B cell (primary cell): ENCODE measurements at regions not wholly inside any gene's neighbourhood (a gene's known extent, or its start where the extent isn't known, plus 50 kb on each side); places are given as distances from the start of the nearest gene placed in this dataset.

ENCODE experiments used
- ATAC-seq: fragments of 200-7000 bp; cut with Tn5 transposase; one replicate; pipeline ENCODE4 v1.10.0; 2021; ENCODE audit warnings: low read depth, mild to moderate bottlenecking, moderate number of reproducible peaks, moderate library complexity
- CTCF ChIA-PET: fragments of 350-600 bp; sonication (Branson Sonifier 250); formaldehyde crosslinking; loops from one replicate; lab custom pipeline; 2021; ENCODE audit warnings: antibody characterized with exemption, inconsistent platforms; lab: Charles Lee
- POLR2A ChIA-PET: fragments of 350-600 bp; sonication (Branson Sonifier 250); formaldehyde crosslinking; loops from one replicate; lab custom pipeline; 2021; ENCODE audit warnings: antibody characterized with exemption; lab: Charles Lee
- DNase-seq: peaks from one replicate; pipeline ENCODE4 v3.0.0; 2013
- H2AFZ ChIP-seq: 2 replicates; pipeline ENCODE4 v1.6.1; 2012; ENCODE audit warnings: mild to moderate bottlenecking, low read depth, low read length; ENCODE audit not compliant: insufficient read depth, poor library complexity, severe bottlenecking
- H3K27ac ChIP-seq, 2 donors: 1 replicate in 1 of 2; 2 replicates in 1 of 2; pipeline ENCODE4 v1.5.1; 2012 to 2013; ENCODE audit warnings: low read length in 2 of 2, mild to moderate bottlenecking in 2 of 2, moderate library complexity in 1 of 2
- H3K27me3 ChIP-seq, 4 experiments: fragments of 200-600 bp in 1 of 4; sonication (generic) in 1 of 4; replicated peaks in 1 of 4; 1 replicate in 2 of 4; 2 replicates in 2 of 4; pipeline versions ENCODE4 v1.6.1 to v1.7.0; 2013 to 2016; ENCODE audit warnings: low read length in 3 of 4, mild to moderate bottlenecking in 2 of 4, mixed read lengths in 1 of 4, moderate library complexity in 1 of 4; ENCODE audit not compliant: insufficient read depth in 4 of 4, control insufficient read depth in 3 of 4; ENCODE audit errors: control extremely low read depth in 1 of 4
- H3K36me3 ChIP-seq, 2 experiments: replicated peaks in 1 of 2; 1 replicate in 1 of 2; 2 replicates in 1 of 2; pipeline versions ENCODE4 v1.6.1 to v1.7.1; 2013; ENCODE audit warnings: low read length in 1 of 2; ENCODE audit not compliant: insufficient read depth in 2 of 2, control insufficient read depth in 1 of 2; ENCODE audit errors: control extremely low read depth in 1 of 2, extremely low read depth in 1 of 2
- H3K4me1 ChIP-seq, 2 donors: fragments of 200-600 bp in 1 of 2; sonication (generic) in 1 of 2; 1 replicate in 1 of 2; 2 replicates in 1 of 2; pipeline versions ENCODE4 v1.5.1 to v1.6.1; 2013 to 2017; ENCODE audit warnings: low read length in 2 of 2; ENCODE audit not compliant: control insufficient read depth in 2 of 2, insufficient read depth in 2 of 2
- H3K4me2 ChIP-seq: replicated peaks from 2 replicates; pipeline ENCODE3; 2012; ENCODE audit warnings: mild to moderate bottlenecking, low read depth, low read length; ENCODE audit not compliant: poor library complexity, severe bottlenecking
- H3K4me3 ChIP-seq, 5 experiments: fragments of 200-600 bp in 1 of 5; sonication (generic) in 1 of 5; 1 replicate in 3 of 5; 2 replicates in 2 of 5; pipeline versions ENCODE4 v1.5.1 to v1.7.0; 2011 to 2016; ENCODE audit warnings: low read length in 4 of 5, mild to moderate bottlenecking in 4 of 5, low read depth in 2 of 5, control low read depth in 1 of 5, moderate library complexity in 1 of 5; ENCODE audit not compliant: insufficient read depth in 1 of 5; ENCODE audit errors: control extremely low read depth in 1 of 5, extremely low read depth in 1 of 5
- H3K79me2 ChIP-seq: fragments of 200-600 bp; sonication (generic); one replicate; pipeline ENCODE4 v1.6.0; 2016; ENCODE audit warnings: low read length; ENCODE audit not compliant: control insufficient read depth, insufficient read depth
- H3K9ac ChIP-seq: fragments of 200-600 bp; sonication (generic); 2 replicates; pipeline ENCODE4 v1.6.1; 2017; ENCODE audit warnings: mild to moderate bottlenecking, low read length, moderate library complexity
- H3K9me3 ChIP-seq, 3 donors: one replicate each; pipeline versions ENCODE4 v1.6.1 to v1.7.1; 2013; ENCODE audit warnings: low read length in 2 of 3; ENCODE audit not compliant: control insufficient read depth in 2 of 3, insufficient read depth in 1 of 3; ENCODE audit errors: control extremely low read depth in 1 of 3
- H4K20me1 ChIP-seq: 2 replicates; pipeline ENCODE4 v1.6.0; 2012; ENCODE audit warnings: mild to moderate bottlenecking, low read length; ENCODE audit not compliant: insufficient read depth, control insufficient read depth, poor library complexity, severe bottlenecking
- H3K27ac Mint-ChIP-seq: one replicate; pipeline ENCODE4 v1.8.0; 2021; ENCODE audit warnings: mixed read lengths
- H3K27me3 Mint-ChIP-seq: one replicate; pipeline ENCODE4 v1.8.0; 2021; ENCODE audit warnings: mixed read lengths
- H3K4me1 Mint-ChIP-seq: one replicate; pipeline ENCODE4 v1.8.0; 2021; ENCODE audit warnings: mixed read lengths
- H3K4me3 Mint-ChIP-seq: one replicate; pipeline ENCODE4 v1.8.0; 2021; ENCODE audit warnings: mixed read lengths
- H3K9me3 Mint-ChIP-seq: one replicate; pipeline ENCODE4 v1.8.0; 2022; ENCODE audit warnings: mixed read lengths; ENCODE audit not compliant: insufficient read depth
- EZH2 ChIP-seq: IDR thresholded peaks from 2 replicates; pipeline ENCODE4 v1.6.1; 2012; ENCODE audit warnings: borderline replicate concordance, low read depth, mild to moderate bottlenecking, moderate library complexity, low read length; ENCODE audit not compliant: insufficient read depth, poor library complexity, severe bottlenecking
- WGBS: methylation state at CpG from one replicate; pipeline ENCODE4 v1.1.5; 2013; ENCODE audit warnings: missing lambda C conversion rate; ENCODE audit not compliant: insufficient coverage; 5-methylcytosine and 5-hydroxymethylcytosine counted together
- intact Hi-C: fragments of 100-400 bp; cut with micrococcal nuclease; formaldehyde crosslinking; loops from one replicate; pipeline ENCODE4 v1.10.0; 2022
- TF ChIP-seq, protein P1 (sequence below): fragments of 200-600 bp; IDR thresholded peaks from one replicate; pipeline ENCODE4 v1.8.0; 2022; ENCODE audit warnings: antibody characterized with exemption, mild to moderate bottlenecking

GRCh38 chr12:61137677-61138414 lies 1122.4 kb upstream of the USP15 start:
- Histone ChIP-seq H3K4me1 (no peaks in the 10 kb centered on the region), H3K36me3 (no peaks in the 10 kb centered on the region), H3K4me3 (no peak overlapping the region), H3K9ac (no peak overlapping the region), H3K9me3 (no peaks in the 10 kb centered on the region), H3K27ac (no peak overlapping the region), H3K27me3 (no peaks in the 10 kb centered on the region), H3K4me2 (no peak overlapping the region), H3K79me2 (no peaks in the 10 kb centered on the region), H4K20me1 (no peaks in the 10 kb centered on the region), H2AFZ (no peak overlapping the region)
- no peaks in the 10 kb centered on the region for H3K4me1 Mint-ChIP-seq
- ATAC-seq (no peak), DNase-seq (no peak)
- peaks cover 2% of the 10 kb centered on the region for H3K9me3 Mint-ChIP-seq
- CTCF ChIA-PET = no interaction called here
- POLR2A ChIA-PET = no interaction called here
- H3K27ac Mint-ChIP-seq = no peak overlapping the region
- no peak overlapping the region for H3K4me3 Mint-ChIP-seq
- TF ChIP-seq EZH2 = no peak
- TF ChIP-seq, protein P1, sequence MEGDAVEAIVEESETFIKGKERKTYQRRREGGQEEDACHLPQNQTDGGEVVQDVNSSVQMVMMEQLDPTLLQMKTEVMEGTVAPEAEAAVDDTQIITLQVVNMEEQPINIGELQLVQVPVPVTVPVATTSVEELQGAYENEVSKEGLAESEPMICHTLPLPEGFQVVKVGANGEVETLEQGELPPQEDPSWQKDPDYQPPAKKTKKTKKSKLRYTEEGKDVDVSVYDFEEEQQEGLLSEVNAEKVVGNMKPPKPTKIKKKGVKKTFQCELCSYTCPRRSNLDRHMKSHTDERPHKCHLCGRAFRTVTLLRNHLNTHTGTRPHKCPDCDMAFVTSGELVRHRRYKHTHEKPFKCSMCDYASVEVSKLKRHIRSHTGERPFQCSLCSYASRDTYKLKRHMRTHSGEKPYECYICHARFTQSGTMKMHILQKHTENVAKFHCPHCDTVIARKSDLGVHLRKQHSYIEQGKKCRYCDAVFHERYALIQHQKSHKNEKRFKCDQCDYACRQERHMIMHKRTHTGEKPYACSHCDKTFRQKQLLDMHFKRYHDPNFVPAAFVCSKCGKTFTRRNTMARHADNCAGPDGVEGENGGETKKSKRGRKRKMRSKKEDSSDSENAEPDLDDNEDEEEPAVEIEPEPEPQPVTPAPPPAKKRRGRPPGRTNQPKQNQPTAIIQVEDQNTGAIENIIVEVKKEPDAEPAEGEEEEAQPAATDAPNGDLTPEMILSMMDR = no peak
- WGBS = 86% methylated on average over 1 of the region's 3 CpGs
- no peaks in the 10 kb centered on the region for H3K27me3 Mint-ChIP-seq
- intact Hi-C loops = no loop called here

DNA sequence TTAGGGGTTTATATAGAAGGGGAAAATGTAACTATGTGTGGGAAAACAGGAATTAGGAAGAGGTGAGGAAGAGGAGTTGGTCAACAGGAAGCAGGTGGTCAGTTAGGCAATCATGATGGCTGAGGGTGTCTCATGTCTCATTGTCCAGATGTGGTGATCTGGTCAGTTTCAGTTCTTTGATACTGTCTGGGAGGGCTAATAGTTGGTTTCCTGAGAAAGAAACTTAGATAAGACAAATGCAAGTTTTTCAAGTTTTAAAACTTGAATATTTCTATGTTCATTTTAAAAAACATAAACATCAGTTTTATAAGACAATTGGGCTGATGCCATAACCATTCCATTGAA lies 1121.8 kb upstream of the USP15 start:
- Mint-ChIP-seq H3K4me1 (no peaks in the 10 kb centered on the region), H3K27me3 (no peaks in the 10 kb centered on the region), H3K9me3 (peaks cover 2% of the 10 kb centered on the region), H3K4me3 (no peak overlapping the region), H3K27ac (no peak overlapping the region)
- ChIA-PET CTCF (no interaction called here), POLR2A (no interaction called here)
- Histone ChIP-seq H3K79me2 (no peaks in the 10 kb centered on the region), H4K20me1 (no peaks in the 10 kb centered on the region), H3K27ac (no peak overlapping the region), H3K36me3 (no peaks in the 10 kb centered on the region), H3K4me3 (no peak overlapping the region), H2AFZ (no peak overlapping the region), H3K4me1 (no peaks in the 10 kb centered on the region), H3K9ac (no peak overlapping the region), H3K4me2 (no peak overlapping the region), H3K27me3 (no peaks in the 10 kb centered on the region), H3K9me3 (no peaks in the 10 kb centered on the region)
- no peak for DNase-seq
- intact Hi-C loops = no loop called here
- ATAC-seq = no peak
- TF ChIP-seq, protein P1 = no peak
